AG04450 (cell line): ENCODE measurements at regions not wholly inside any gene's neighbourhood (a gene's known extent, or its start where the extent isn't known, plus 50 kb on each side); places are given as distances from the start of the nearest gene placed in this dataset.

Experiments
- CTCF ChIA-PET: fragments of 300-600, 350-600 bp; formaldehyde crosslinking; extraction: SDS; loops from one replicate; lab custom pipeline; 2022; ENCODE audit warnings: antibody characterized with exemption, inconsistent platforms; lab: Charles Lee
- POLR2A ChIA-PET: fragments of 350-600 bp; formaldehyde crosslinking; extraction: SDS; loops from one replicate; lab custom pipeline; 2021; ENCODE audit warnings: antibody characterized with exemption, inconsistent platforms; lab: Yijun Ruan, JAX
- DNase-seq: peaks from one replicate; pipeline ENCODE4 v3.0.0-alpha.2; 2011; ENCODE audit warnings: low read depth, low spot score
- H3K27ac ChIP-seq: one replicate; pipeline ENCODE4 v1.5.1; 2012; ENCODE audit warnings: low read depth, low read length, control low read depth
- H3K27me3 ChIP-seq: one replicate; pipeline ENCODE4 v1.6.0; 2012; ENCODE audit warnings: low read length; ENCODE audit not compliant: control insufficient read depth, insufficient read depth
- H3K4me3 ChIP-seq: 2 replicates; pipeline ENCODE4 v1.5.1; 2011; ENCODE audit warnings: mild to moderate bottlenecking, low read depth, low read length, control low read depth
- H3K9me3 ChIP-seq: 2 replicates; pipeline ENCODE4 v1.5.1; 2012; ENCODE audit warnings: low read length; ENCODE audit not compliant: control insufficient read depth, insufficient read depth
- TF ChIP-seq, protein P1 (sequence below): IDR thresholded peaks from 2 replicates; pipeline ENCODE4 v1.5.1; 2011; ENCODE audit warnings: low read depth, low read length, control low read depth, inconsistent platforms

DNA sequence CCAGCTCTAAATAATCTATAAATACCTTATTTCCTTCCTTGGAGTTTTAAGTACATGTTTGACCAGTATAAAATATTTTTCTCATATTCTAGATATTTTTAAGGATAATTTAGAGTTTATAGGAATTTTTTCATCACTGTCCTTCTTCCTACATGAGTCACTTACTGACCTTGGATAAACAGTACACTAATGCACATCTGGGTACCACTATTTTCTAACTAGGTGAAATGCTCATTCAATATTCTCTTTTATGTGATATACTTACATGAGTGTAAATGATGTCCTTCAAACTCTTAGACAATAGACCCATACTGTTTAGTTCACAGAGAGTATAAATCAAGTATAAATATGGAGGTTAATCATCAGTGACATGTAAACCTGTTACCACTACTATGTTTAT is 1574.2 kb upstream of the ACVR2A start:
- CTCF ChIA-PET: no interaction called here
- Histone ChIP-seq H3K4me3 (no peak overlapping the region), H3K27me3 (no peaks in the 10 kb centered on the region), H3K27ac (no peak overlapping the region), H3K9me3 (no peaks in the 10 kb centered on the region)
- TF ChIP-seq, protein P1, sequence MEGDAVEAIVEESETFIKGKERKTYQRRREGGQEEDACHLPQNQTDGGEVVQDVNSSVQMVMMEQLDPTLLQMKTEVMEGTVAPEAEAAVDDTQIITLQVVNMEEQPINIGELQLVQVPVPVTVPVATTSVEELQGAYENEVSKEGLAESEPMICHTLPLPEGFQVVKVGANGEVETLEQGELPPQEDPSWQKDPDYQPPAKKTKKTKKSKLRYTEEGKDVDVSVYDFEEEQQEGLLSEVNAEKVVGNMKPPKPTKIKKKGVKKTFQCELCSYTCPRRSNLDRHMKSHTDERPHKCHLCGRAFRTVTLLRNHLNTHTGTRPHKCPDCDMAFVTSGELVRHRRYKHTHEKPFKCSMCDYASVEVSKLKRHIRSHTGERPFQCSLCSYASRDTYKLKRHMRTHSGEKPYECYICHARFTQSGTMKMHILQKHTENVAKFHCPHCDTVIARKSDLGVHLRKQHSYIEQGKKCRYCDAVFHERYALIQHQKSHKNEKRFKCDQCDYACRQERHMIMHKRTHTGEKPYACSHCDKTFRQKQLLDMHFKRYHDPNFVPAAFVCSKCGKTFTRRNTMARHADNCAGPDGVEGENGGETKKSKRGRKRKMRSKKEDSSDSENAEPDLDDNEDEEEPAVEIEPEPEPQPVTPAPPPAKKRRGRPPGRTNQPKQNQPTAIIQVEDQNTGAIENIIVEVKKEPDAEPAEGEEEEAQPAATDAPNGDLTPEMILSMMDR: no peak
- POLR2A ChIA-PET: no interaction called here
- no peak for DNase-seq

DNA sequence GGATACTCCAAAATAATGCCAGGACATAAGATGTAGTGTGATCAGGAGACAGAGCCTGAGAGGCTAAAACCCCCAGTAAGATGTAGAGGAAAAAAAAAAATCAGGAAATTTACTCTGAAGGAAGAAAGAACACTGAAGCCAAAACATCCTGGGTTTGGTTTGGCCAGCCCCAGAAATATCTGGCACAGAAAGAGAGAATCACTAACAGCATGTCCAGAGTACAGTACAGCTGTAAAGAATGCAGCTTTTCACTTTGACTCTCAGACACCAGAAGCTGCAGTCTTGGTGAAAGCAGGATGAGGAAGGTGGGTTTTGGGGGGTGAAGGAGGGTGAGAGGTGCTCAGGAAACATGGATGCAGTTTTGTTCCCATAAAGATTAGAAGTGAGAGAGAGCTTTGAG is 1577.7 kb upstream of the ACVR2A start:
- H3K9me3 ChIP-seq: no peaks in the 10 kb centered on the region
- CTCF ChIA-PET: no interaction called here
- POLR2A ChIA-PET: no interaction called here
- no peak overlapping the region for H3K27ac ChIP-seq
- no peak overlapping the region for H3K4me3 ChIP-seq
- no peak for DNase-seq
- TF ChIP-seq, protein P1: no peak
- H3K27me3 ChIP-seq: no peaks in the 10 kb centered on the region

DNA sequence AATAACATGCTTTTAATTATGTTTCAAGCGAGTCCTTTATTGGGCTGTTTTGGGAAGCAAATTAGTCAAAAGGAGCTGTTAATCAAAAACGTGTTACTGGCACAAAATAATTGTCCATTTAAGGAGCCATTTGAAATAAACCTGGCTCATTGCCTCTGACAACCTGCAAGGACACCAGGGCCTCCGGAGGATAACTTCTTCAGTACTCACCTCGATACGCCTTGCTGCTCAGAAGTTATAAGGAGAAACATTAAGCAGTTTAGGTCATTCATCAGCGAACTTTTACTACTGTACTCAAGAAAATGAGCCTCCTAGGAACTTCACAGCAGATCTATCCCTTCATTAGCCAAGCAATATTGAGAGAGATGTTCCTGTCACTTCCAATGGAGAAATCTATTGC is 1579.2 kb upstream of the ACVR2A start:
- Histone ChIP-seq H3K4me3 (no peak overlapping the region), H3K27ac (no peak overlapping the region), H3K27me3 (no peaks in the 10 kb centered on the region), H3K9me3 (no peaks in the 10 kb centered on the region)
- TF ChIP-seq, protein P1: no peak
- POLR2A ChIA-PET: no interaction called here
- no peak for DNase-seq
- CTCF ChIA-PET: no interaction called here

DNA sequence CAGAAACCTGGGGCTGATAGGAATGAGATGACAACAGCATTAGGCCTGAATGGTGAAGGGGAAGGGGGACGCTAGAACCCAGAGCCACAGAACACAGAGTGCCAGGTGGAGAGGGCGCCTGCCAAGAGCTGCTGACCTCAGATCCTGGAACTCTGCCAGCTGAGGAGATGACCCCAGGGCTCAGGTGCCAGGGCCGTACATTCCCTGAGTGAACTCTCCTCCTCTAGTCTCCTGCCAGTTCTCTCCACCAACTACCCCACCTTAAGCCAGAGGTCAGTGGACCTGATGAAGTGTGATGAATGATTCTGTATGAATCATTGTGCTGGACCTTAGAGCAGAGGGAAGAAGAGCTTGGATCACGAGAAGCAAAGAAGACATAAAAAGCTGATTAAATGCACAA is 1582.2 kb upstream of the ACVR2A start:
- no peak overlapping the region for H3K4me3 ChIP-seq
- CTCF ChIA-PET: no interaction called here
- TF ChIP-seq, protein P1: no peak
- POLR2A ChIA-PET: no interaction called here
- H3K9me3 ChIP-seq: no peaks in the 10 kb centered on the region
- no peak for DNase-seq
- H3K27me3 ChIP-seq: no peaks in the 10 kb centered on the region
- no peak overlapping the region for H3K27ac ChIP-seq

DNA sequence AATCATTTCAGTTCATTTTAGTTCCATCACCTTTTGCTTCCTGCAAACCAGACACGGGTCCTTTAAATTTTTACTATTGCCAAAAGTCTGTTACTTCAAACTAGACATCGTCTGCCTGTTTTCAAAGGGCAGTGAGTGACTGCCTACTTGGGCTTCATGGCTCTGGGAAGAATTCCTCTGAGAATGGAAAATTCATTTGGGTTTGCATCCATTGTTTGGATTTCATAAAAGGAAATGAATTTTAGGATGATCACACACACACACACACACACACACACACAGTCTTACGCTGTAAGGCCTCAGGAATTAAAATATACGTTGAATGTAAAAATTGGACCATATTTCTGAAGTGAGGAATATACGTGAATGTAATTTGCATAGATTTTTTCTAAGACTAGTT is 1584.3 kb upstream of the ACVR2A start:
- no peaks in the 10 kb centered on the region for H3K9me3 ChIP-seq
- TF ChIP-seq, protein P1: no peak
- no peak overlapping the region for H3K27ac ChIP-seq
- POLR2A ChIA-PET: no interaction called here
- CTCF ChIA-PET: no interaction called here
- no peaks in the 10 kb centered on the region for H3K27me3 ChIP-seq
- no peak for DNase-seq
- H3K4me3 ChIP-seq: no peak overlapping the region
